GM18517 (cell line): ENCODE measurements at regions not wholly inside any gene's neighbourhood (a gene's known extent, or its start where the extent isn't known, plus 50 kb on each side); places are given as distances from the start of the nearest gene placed in this dataset.

ENCODE experiments used
- ATAC-seq: cut with Tn5 transposase; IDR thresholded peaks from one replicate; pipeline ENCODE4 v1.9.1; 2021; ENCODE audit warnings: mild to moderate bottlenecking, moderate library complexity; ENCODE audit not compliant: unreplicated experiment

- ATAC-seq: no peak
Observed at GRCh38 chr6:105510746-105511145, 107.9 kb upstream of the PREP start.

GRCh38 chr6:105509506-105510331, 106.8 kb upstream of the PREP start:
- no peak for ATAC-seq

DNA sequence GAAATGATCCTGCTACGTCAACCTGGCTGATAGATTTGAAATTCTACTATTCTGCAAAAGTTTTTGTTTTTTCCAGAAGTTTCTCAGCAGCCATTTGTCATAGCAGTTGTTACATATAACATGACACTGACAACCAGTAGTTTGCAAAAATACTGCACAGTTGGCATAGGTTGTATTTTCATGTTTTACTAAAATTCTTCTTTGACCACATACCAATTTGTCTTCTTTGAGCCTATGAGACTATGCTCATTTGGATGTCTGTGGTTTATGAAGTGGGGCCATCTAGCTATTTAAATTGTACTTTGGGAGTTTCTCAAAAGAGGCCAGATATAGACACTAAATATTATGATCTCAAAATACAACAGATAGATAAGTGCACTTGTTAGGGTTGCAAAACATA, 104.9 kb upstream of the PREP start:
- ATAC-seq: no peak

DNA sequence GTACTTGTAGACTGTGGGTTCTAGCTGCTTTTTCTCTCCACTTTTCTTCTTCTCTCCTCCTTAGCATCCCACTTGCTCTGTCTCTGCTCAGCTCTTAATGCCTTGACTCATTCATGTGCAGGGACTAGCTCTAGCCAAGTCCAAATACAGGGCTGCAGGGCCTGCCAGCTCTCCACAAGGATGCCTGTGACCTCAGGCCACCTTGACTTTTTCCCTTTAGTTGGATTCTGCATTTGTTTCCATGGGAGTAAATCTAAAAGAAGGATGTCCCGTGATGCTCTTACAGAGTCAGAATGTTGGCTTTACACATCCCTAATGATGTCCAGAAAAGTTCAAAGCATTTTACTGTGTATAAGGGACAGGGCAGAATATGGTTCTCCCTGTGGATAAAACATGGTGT, 101.8 kb upstream of the PREP start:
- no peak for ATAC-seq

- no peak for ATAC-seq
Observed at GRCh38 chr6:105503641-105504040, 100.8 kb upstream of the PREP start.

- ATAC-seq: no peak
Observed at GRCh38 chr6:105501826-105502344, 99.0 kb upstream of the PREP start.

GRCh38 chr6:105501246-105501645, 98.4 kb upstream of the PREP start:
- ATAC-seq: no peak

DNA sequence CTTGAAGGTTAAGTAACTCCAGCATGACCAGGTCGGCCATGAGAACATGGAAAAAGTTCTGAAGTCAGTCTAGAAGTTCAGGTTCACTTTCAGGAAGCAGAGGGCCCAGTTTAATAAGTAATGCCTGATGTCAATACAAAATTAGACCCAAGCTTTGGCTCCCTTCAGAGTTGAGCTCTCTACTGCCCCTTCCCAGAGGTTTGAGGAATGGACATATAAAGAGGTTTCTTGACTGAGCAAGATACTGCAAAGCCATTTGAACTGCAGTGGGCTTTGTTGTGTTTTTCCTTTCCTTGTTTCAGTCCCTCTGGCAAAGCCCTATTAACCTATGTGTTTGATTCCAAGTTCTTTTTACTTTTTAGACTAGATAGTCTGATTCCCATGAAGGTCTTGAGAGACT, 97.8 kb upstream of the PREP start:
- no peak for ATAC-seq

GRCh38 chr6:105499931-105500330, 97.0 kb upstream of the PREP start:
- no peak for ATAC-seq

DNA sequence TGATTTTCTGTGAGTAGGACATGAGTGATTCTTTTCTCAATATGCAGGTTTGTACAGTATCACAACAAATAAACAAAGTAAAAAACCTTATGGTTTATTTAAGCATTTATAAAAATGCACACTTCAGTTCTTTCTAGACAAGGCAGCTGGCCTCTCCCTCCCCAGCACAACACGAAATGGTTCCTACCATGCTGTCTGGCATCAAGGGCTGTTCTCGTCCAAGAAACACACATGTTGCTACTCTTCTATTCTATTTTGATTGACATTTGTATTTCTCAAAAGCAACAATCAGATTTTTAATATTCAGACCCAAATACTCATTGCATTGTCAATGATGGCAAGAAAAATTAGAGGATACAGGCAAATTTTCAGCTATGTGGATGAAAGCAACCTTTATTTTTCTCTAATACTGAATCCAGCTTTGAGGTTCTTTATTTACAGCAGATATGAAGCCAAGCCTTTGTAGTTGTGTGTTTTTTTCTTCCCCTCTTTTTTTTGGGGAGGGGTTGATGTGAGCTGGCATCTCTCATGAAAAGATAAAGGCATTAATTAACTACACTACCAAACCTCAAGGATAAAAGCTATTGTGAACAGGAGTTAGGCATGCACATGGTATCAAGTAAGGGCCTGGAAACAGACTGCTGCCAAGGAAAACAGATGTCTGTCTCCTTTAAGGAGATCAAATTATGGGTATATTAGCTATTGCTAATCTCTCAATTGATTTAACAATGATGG, 96.4 kb upstream of the PREP start:
- ATAC-seq: no peak

DNA sequence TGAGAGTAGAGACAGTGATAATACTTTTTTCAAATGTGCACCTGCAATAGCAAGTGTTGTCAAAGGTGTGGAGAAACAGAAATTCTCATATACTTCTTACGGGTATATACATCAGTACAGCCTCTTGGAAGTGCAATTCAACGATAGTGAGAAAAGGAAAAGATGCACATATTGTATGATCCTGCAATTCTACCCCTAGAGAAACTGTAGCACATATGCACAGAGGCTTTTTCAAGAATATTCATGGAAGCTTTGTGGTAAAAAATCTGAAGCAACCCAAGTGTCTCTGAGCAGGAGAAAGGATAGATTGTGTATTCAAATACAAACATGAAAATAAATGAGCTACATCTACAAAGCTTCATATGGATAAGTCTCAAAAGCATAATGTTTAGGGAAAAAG, 94.7 kb upstream of the PREP start:
- ATAC-seq: no peak

DNA sequence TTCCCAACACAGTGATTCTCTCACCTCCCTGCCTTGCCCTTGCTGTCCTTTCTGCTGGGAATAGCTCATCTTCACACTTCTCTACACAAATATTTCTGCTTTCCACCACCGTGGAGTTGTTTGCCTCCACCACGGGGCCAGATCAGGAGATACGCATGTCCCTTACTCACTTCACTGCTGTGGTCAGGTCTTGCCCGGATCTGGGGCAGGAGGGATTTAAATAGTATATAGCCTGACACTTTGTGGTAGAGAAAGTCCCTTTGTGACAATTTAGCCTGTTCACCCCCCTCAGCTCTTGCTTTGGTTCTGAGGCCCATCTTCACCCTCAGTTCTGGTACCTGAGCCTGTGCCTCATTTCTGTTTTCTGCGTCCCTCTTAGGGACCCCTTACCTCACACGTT, 92.6 kb upstream of the PREP start:
- ATAC-seq: peak; percentile 44

GRCh38 chr6:105494688-105495087, 91.8 kb upstream of the PREP start:
- no peak for ATAC-seq

DNA sequence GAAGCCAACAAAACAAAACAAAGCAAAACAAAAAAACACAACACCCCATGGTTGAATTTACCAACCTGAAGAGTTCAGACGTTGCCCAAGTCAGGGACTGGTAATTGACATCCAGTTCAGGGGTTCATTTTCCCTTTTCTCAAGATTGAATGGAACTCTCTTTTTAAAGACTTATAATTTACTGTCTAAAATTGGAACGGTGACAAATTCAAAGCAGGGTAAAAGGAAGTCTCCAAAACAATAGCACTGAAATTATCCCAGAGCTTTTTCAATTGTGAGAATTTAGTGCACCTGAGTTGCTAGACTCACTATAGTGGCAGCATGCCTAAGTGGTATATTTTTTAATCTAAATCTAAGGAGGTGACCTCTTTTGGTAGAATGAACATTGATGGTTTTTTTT, 90.9 kb upstream of the PREP start:
- ATAC-seq: peak; percentile 14

DNA sequence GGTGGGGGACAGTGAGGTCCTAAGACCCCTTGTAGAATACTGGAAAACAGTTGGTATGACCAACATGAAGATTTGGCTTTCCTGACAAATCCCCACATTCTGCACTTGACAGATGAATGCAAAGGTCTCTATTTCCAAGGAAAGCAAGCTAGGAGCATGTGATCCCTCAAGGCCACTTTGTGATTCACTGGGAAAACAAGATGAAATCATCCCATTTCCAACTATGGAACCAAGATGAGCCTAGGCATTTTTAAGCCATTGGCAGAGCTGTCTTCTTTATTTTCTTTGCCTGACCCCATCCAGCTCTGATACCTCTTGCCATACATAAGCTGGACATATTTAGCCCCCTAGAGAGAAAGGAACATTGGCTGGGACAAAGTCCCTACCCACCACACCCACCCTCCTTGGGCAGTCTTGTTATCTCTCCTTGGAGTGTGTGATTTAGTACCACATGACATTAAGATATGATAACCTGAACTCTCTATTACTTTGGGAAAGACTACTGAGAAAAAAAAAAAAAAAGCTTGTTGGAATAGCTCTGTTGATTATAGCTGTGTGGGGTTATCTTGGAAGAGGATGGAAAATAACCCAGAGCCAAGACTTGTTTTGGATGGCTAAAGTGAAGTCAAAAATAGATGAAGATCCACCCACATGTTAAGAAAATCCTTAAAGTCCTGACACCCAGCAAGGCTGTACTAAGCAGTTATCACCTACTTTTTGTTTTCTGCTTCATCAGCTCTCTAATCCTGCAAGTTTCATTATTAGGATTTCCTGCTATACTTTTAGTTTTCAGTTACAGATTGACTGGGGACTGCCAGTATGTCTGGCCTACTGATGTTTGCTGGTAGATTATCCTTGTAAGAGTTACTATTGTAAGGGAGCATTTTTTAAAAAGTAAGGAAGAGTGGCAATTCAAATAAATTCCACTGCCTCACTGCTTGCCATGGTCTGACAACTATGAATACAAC, 90.1 kb upstream of the PREP start:
- ATAC-seq: peak; percentile 77

GRCh38 chr6:105489216-105489530, 86.3 kb upstream of the PREP start:
- ATAC-seq: no peak

- no peak for ATAC-seq
Observed at GRCh38 chr6:105488516-105489215, 85.8 kb upstream of the PREP start.

DNA sequence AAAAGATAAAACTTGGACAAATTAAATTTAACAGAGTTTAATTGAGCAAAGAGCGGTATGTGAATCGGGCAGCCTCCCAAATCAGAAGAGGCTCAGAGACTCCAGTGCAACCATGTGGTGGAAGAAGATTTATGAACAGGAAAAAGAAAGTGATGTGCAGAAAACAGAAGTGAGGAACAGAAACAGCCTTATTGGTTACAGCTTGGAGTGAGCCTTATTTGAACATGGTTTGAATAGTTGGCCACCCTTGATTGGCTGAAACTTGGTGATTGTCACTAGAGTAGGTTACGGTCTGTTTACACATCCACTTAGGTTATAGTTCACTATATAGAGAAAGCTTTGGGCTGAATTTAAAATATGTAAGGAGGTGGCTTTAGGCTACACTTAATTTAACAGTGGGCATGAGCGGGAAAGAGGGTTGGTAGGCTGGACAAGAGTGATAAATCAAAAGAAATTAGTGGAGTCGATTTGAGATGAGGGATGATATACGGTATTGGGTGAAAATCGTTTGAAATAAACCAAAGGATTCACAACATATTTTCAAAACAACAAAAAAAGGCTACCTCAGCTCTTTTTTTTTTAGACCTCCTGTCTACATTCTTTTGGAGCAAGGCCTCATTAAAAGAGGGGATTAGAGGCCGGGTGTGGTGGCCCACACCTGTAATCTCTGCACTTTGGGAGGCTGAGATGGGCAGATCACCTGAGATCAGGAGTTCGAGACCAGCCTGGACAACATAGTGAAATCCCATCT, 84.3 kb upstream of the PREP start:
- ATAC-seq: no peak

- peak; percentile 69 for ATAC-seq
Observed at GRCh38 chr6:105485456-105485855, 82.6 kb upstream of the PREP start.
